ACC112 (cell line): ENCODE measurements at regions not wholly inside any gene's neighbourhood (a gene's known extent, or its start where the extent isn't known, plus 50 kb on each side); places are given as distances from the start of the nearest gene placed in this dataset.

Experiments
- H2AFZ ChIP-seq: fragments of 200-600 bp; sonication (generic); one replicate; pipeline ENCODE4 v1.6.0; 2017; ENCODE audit warnings: antibody characterized with exemption, low read length; ENCODE audit not compliant: unreplicated experiment
- H3K27ac ChIP-seq: fragments of 200-600 bp; sonication (generic); 2 replicates; pipeline ENCODE4 v1.5.1; 2014; ENCODE audit warnings: low read depth, mild to moderate bottlenecking, antibody characterized with exemption, low read length, moderate library complexity
- H3K27me3 ChIP-seq: fragments of 200-600 bp; sonication (generic); 2 replicates; pipeline ENCODE4 v1.6.1; 2014; ENCODE audit warnings: mild to moderate bottlenecking, antibody characterized with exemption, low read length, moderate library complexity, mixed read lengths; ENCODE audit not compliant: insufficient read depth
- H3K36me3 ChIP-seq: fragments of 200-600 bp; sonication (generic); 2 replicates; pipeline ENCODE4 v1.6.1; 2016; ENCODE audit warnings: mild to moderate bottlenecking, antibody characterized with exemption, low read length, moderate library complexity, mixed read lengths; ENCODE audit not compliant: insufficient read depth
- H3K4me1 ChIP-seq: fragments of 200-600 bp; sonication (generic); one replicate; pipeline ENCODE4 v1.6.1; 2016; ENCODE audit warnings: low read length, mixed read lengths; ENCODE audit not compliant: insufficient read depth, unreplicated experiment, control insufficient read depth
- H3K4me3 ChIP-seq: fragments of 200-600 bp; sonication (generic); 2 replicates; pipeline ENCODE4 v1.5.1; 2014; ENCODE audit warnings: mild to moderate bottlenecking, low read depth, low read length
- H3K79me2 ChIP-seq: fragments of 200-600 bp; sonication (generic); one replicate; pipeline ENCODE4 v1.6.0; 2016; ENCODE audit warnings: low read length; ENCODE audit not compliant: control insufficient read depth, unreplicated experiment, insufficient read depth

- no peaks in the 10 kb centered on the region for H3K27me3 ChIP-seq
- peaks cover 8% of the 10 kb centered on the region for H3K4me1 ChIP-seq
- no peak overlapping the region for H3K27ac ChIP-seq
- H3K79me2 ChIP-seq, result no peaks in the 10 kb centered on the region
- no peak overlapping the region for H2AFZ ChIP-seq
- H3K36me3 ChIP-seq, result no peaks in the 10 kb centered on the region
- H3K4me3 ChIP-seq, result no peak overlapping the region
Measured at GRCh38 chr4:31356839-31357238, 636.7 kb downstream of the PCDH7 start.

DNA sequence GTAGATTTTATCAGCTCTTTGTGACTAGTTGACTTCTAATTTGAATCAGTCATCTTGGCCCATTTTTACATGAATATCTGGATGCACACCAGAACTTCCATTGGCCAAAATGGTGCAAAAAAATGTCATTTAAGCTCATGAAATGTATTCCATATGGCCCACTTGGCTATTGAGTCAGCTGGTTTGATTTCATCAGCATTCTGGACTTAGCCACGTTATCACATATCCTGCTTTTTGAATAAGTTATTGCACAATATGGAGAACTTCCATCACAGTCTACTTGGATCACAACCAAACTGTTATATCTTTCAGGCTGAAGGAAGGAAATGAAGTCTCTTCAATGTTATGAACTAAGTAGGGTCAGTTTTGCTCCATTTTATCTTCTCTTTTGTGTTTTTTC is 640.6 kb downstream of the PCDH7 start:
- no peaks in the 10 kb centered on the region for H3K27me3 ChIP-seq
- H3K4me3 ChIP-seq, result no peak overlapping the region
- no peaks in the 10 kb centered on the region for H3K36me3 ChIP-seq

GRCh38 chr4:31362756-31363155 is 642.6 kb downstream of the PCDH7 start:
- Histone ChIP-seq H2AFZ (no peak overlapping the region), H3K27me3 (no peaks in the 10 kb centered on the region), H3K27ac (no peak overlapping the region), H3K4me3 (no peak overlapping the region), H3K79me2 (no peaks in the 10 kb centered on the region), H3K4me1 (peaks cover 8% of the 10 kb centered on the region), H3K36me3 (no peaks in the 10 kb centered on the region)

More for the DNA sequence above, 640.6 kb downstream of the PCDH7 start:
- no peak overlapping the region for H3K27ac ChIP-seq
- H3K4me1 ChIP-seq, result peaks cover 8% of the 10 kb centered on the region
- H3K79me2 ChIP-seq, result no peaks in the 10 kb centered on the region
- H2AFZ ChIP-seq, result peak overlapping the region; percentile 2

DNA sequence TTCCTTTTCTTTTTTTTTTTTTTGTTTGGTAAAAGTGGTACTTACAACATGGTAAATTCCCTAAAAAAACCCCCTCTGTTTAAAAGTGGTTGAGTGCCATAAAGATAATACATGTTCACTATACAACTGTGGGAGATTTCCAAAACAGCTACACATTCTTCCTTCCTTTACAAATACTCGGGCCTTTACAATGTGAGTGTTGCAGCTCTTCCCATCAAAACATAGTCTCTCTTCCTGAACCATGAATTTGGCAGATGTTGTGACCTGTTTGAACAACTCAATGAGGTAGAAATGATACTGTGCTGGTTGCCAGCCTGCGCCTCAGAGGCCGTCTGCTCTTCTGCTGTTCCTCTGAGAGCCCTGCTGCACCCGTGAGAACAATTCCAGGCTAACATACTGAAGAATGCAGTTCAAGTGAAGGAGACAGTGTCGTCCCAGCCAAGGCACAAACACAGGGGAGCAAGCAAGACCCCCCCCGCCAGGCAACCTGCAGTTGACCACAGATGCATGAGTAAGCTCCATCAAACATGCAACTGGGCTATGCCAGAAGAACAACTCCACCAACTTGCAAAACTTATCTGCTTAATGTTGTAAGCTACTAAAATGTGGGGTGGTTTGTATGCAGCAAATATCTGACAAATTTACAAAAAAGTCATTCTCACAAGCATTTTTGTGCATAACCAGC is 645.0 kb downstream of the PCDH7 start:
- Histone ChIP-seq H3K27ac (no peak overlapping the region), H3K4me3 (no peak overlapping the region), H2AFZ (no peak overlapping the region), H3K36me3 (no peaks in the 10 kb centered on the region), H3K27me3 (no peaks in the 10 kb centered on the region), H3K4me1 (peaks cover 8% of the 10 kb centered on the region), H3K79me2 (no peaks in the 10 kb centered on the region)

DNA sequence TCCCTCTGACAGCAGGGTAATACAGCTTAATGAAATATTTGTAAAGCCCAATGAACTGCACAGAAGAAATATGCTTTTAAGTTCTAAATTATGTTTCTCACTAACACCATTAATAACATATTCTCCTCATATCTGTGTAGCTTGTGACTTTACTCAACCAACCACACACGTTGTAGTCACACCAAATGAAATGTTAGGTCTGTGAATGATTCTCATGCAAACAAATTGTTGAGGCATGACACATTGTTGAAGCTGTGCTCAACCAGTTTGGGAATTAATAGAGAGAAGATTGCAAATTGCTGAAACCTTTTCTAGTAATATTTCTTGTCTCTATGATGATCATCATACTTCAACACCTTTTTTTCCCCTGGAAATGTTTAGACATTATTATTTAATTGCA is 645.9 kb downstream of the PCDH7 start:
- H3K27me3 ChIP-seq, result no peaks in the 10 kb centered on the region
- no peaks in the 10 kb centered on the region for H3K79me2 ChIP-seq
- no peaks in the 10 kb centered on the region for H3K36me3 ChIP-seq
- no peak overlapping the region for H2AFZ ChIP-seq
- H3K4me3 ChIP-seq, result no peak overlapping the region
- no peaks in the 10 kb centered on the region for H3K4me1 ChIP-seq
- H3K27ac ChIP-seq, result no peak overlapping the region

GRCh38 chr4:31370866-31371465 is 650.8 kb downstream of the PCDH7 start:
- Histone ChIP-seq H3K27ac (no peak overlapping the region), H3K27me3 (no peaks in the 10 kb centered on the region), H2AFZ (peak overlapping the region; percentile 14)

DNA sequence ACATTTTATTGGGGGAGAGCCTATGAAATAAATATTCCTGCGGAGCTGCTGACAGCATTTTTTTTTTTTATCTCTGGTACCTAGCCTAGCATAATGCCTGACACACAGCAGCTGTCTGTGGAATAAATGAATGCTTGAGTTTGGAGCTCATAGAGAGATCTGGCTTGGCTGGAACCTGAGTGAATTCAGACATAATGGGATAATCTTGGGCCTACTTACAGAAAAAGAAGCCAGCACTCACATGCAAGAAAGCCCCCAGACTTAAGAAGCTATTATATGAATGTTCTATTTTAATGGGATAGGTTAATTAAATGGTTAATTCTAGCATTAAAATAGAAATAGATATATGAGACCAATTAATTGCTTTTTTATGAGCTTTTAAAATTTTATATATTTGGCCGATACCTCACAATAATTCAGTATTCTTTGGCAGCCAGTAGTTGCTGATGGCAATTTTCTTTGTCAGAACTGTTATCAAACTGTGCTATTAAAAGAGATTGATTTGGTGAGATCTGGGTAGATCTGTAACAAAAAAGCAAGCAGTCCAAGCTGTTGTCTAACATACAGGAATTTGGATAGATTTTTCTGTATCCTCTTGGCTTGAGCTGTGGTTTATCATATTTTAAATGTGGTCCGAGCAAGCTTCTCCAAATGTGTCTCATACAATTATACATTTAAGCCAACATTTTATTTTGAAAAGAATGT is 654.2 kb downstream of the PCDH7 start:
- Histone ChIP-seq H3K79me2 (no peaks in the 10 kb centered on the region), H3K27me3 (no peaks in the 10 kb centered on the region), H3K4me3 (no peak overlapping the region), H3K4me1 (no peaks in the 10 kb centered on the region), H3K36me3 (no peaks in the 10 kb centered on the region), H2AFZ (no peak overlapping the region), H3K27ac (no peak overlapping the region)

More at GRCh38 chr4:31370866-31371465, 650.8 kb downstream of the PCDH7 start:
- no peaks in the 10 kb centered on the region for H3K36me3 ChIP-seq
- H3K4me3 ChIP-seq, result no peak overlapping the region
- no peaks in the 10 kb centered on the region for H3K4me1 ChIP-seq
- H3K79me2 ChIP-seq, result no peaks in the 10 kb centered on the region

- Histone ChIP-seq H3K4me3 (no peak overlapping the region), H3K4me1 (no peaks in the 10 kb centered on the region), H3K27ac (no peak overlapping the region), H2AFZ (no peak overlapping the region), H3K36me3 (no peaks in the 10 kb centered on the region), H3K27me3 (no peaks in the 10 kb centered on the region), H3K79me2 (no peaks in the 10 kb centered on the region)
Measured at GRCh38 chr4:31375936-31376335, 655.8 kb downstream of the PCDH7 start.

DNA sequence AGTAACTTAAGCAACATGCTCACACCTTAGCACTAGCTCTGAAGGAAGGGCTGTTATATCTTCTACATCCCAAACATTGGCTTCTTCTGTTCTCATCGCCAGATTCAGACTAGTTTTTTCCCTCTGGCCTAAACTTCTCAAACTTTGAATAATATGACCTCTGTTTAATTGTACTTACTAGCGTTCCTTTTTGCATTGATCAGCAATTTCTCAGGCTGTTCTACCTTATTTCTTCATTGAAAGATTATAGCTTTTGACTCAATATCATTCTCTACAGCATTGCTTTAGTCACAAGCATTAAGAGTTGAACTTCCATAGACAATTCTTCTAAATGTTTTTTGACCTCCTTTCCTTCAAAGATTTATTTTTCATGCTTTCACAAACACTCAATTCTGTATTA is 659.2 kb downstream of the PCDH7 start:
- Histone ChIP-seq H3K79me2 (no peaks in the 10 kb centered on the region), H3K36me3 (no peaks in the 10 kb centered on the region), H3K4me3 (no peak overlapping the region), H2AFZ (no peak overlapping the region), H3K27ac (no peak overlapping the region), H3K4me1 (no peaks in the 10 kb centered on the region), H3K27me3 (no peaks in the 10 kb centered on the region)

GRCh38 chr4:31383767-31384166 is 663.6 kb downstream of the PCDH7 start:
- H2AFZ ChIP-seq, result no peak overlapping the region
- H3K27ac ChIP-seq, result no peak overlapping the region
- no peaks in the 10 kb centered on the region for H3K36me3 ChIP-seq
- no peaks in the 10 kb centered on the region for H3K79me2 ChIP-seq
- H3K27me3 ChIP-seq, result no peaks in the 10 kb centered on the region
- no peaks in the 10 kb centered on the region for H3K4me1 ChIP-seq
- H3K4me3 ChIP-seq, result no peak overlapping the region

GRCh38 chr4:31390849-31391248 is 670.7 kb downstream of the PCDH7 start:
- Histone ChIP-seq H3K4me1 (peaks cover 14% of the 10 kb centered on the region), H3K27ac (no peak overlapping the region), H2AFZ (peak overlapping the region; percentile 52), H3K36me3 (no peaks in the 10 kb centered on the region), H3K27me3 (no peaks in the 10 kb centered on the region), H3K4me3 (no peak overlapping the region), H3K79me2 (no peaks in the 10 kb centered on the region)
